T-cell (primary cell): ENCODE measurements at regions not wholly inside any gene's neighbourhood (a gene's known extent, or its start where the extent isn't known, plus 50 kb on each side); places are given as distances from the start of the nearest gene placed in this dataset.

ENCODE experiments used
- ATAC-seq, 4 experiments: fragments of 200-7000 bp in 3 of 4; fragments of 150-1000 bp in 1 of 4; cut with Tn5 transposase; replicated peaks in 1 of 4; 1 replicate in 3 of 4; 2 replicates in 1 of 4; pipeline ENCODE4 v1.10.0; 2021; ENCODE audit warnings: moderate library complexity in 3 of 4, mild to moderate bottlenecking in 2 of 4, moderate number of reproducible peaks in 1 of 4
- CTCF ChIA-PET, 2 donors: fragments of 300-600 bp; sonication (Branson Sonifier 250); formaldehyde crosslinking; loops; one replicate each; lab custom pipeline; 2022; ENCODE audit warnings: antibody characterized with exemption in 2 of 2; lab: Charles Lee
- POLR2A ChIA-PET, 2 donors: fragments of 300-600 bp; sonication (Branson Sonifier 250); formaldehyde crosslinking; loops; one replicate each; lab custom pipeline; 2022; ENCODE audit warnings: antibody characterized with exemption in 2 of 2; lab: Charles Lee
- DNase-seq, 35 experiments: peaks; one replicate each; pipeline versions ENCODE4 v3.0.0 to v3.0.0-alpha.2; 2013 to 2023
- H3K27ac ChIP-seq: one replicate; pipeline ENCODE4 v1.5.1; 2013; ENCODE audit warnings: low read length
- H3K27me3 ChIP-seq, 2 experiments: replicated peaks in 1 of 2; 1 replicate in 1 of 2; 2 replicates in 1 of 2; pipeline versions ENCODE4 v1.6.1 to v1.7.0; 2013; ENCODE audit warnings: low read length in 1 of 2, mixed read lengths in 1 of 2; ENCODE audit not compliant: control insufficient read depth in 2 of 2, insufficient read depth in 2 of 2; ENCODE audit errors: extremely low read depth in 1 of 2
- H3K36me3 ChIP-seq, 2 donors: 1 replicate in 1 of 2; 2 replicates in 1 of 2; pipeline versions ENCODE4 v1.6.1 to v1.7.0; 2013; ENCODE audit warnings: low read length in 1 of 2; ENCODE audit not compliant: control insufficient read depth in 2 of 2, insufficient read depth in 1 of 2; ENCODE audit errors: extremely low read depth in 1 of 2
- H3K4me1 ChIP-seq, 2 experiments: 1 replicate in 1 of 2; 2 replicates in 1 of 2; pipeline versions ENCODE4 v1.6.1 to v1.7.0; 2013; ENCODE audit warnings: low read length in 2 of 2, mixed read lengths in 1 of 2; ENCODE audit not compliant: insufficient read depth in 2 of 2, control insufficient read depth in 1 of 2; ENCODE audit errors: extremely low read depth in 1 of 2
- H3K4me3 ChIP-seq, 2 donors: 1 replicate in 1 of 2; 2 replicates in 1 of 2; pipeline versions ENCODE4 v1.5.1 to v1.7.0; 2013; ENCODE audit warnings: mild to moderate bottlenecking in 2 of 2, low read length in 1 of 2, moderate library complexity in 1 of 2; ENCODE audit not compliant: control insufficient read depth in 1 of 2; ENCODE audit errors: extremely low read depth in 1 of 2
- H3K9me3 ChIP-seq: 2 replicates; pipeline ENCODE4 v1.7.0; 2013
- H3K27ac Mint-ChIP-seq, 2 donors: one replicate each; pipeline ENCODE4 v1.8.0; 2020 to 2021; ENCODE audit warnings: mild to moderate bottlenecking in 2 of 2, mixed read lengths in 2 of 2
- H3K27me3 Mint-ChIP-seq, 2 donors: one replicate each; pipeline ENCODE4 v1.8.0; 2021 to 2022; ENCODE audit warnings: mixed read lengths in 2 of 2
- H3K36me3 Mint-ChIP-seq: one replicate; pipeline ENCODE4 v1.8.0; 2021; ENCODE audit warnings: mixed read lengths
- H3K4me1 Mint-ChIP-seq, 3 donors: one replicate each; pipeline ENCODE4 v1.8.0; 2020 to 2022; ENCODE audit warnings: mixed read lengths in 3 of 3, mild to moderate bottlenecking in 1 of 3
- H3K4me3 Mint-ChIP-seq, 3 donors: one replicate each; pipeline ENCODE4 v1.8.0; 2020 to 2022; ENCODE audit warnings: mild to moderate bottlenecking in 3 of 3, mixed read lengths in 3 of 3, moderate library complexity in 3 of 3
- H3K9me3 Mint-ChIP-seq, 3 donors: one replicate each; pipeline ENCODE4 v1.8.0; 2020 to 2022; ENCODE audit warnings: mixed read lengths in 3 of 3
- WGBS: methylation state at CpG from one replicate; pipeline ENCODE4 v1.1.5; 2013; ENCODE audit warnings: missing lambda C conversion rate; ENCODE audit not compliant: insufficient coverage; 5-methylcytosine and 5-hydroxymethylcytosine counted together

GRCh38 chr4:111464251-111465045 is 680.8 kb upstream of the FAM241A start:
- Mint-ChIP-seq H3K4me3 (no peak overlapping the region), H3K27ac (no peak overlapping the region), H3K27me3 (no peaks in the 10 kb centered on the region), H3K4me1 (no peaks in the 10 kb centered on the region), H3K9me3 (peaks cover 9 to 17% (median 10%) of the 10 kb centered on the region in 3 donors), H3K36me3 (no peaks in the 10 kb centered on the region)
- DNase-seq (no peak), ATAC-seq (no peak)
- H3K9me3 ChIP-seq: no peaks in the 10 kb centered on the region
- no peaks in the 10 kb centered on the region for H3K36me3 ChIP-seq
- no peaks in the 10 kb centered on the region for H3K27me3 ChIP-seq
- 86% methylated on average over 1 of the region's 8 CpGs for WGBS
- H3K27ac ChIP-seq: no peak overlapping the region
- no peaks in the 10 kb centered on the region for H3K4me1 ChIP-seq
- H3K4me3 ChIP-seq: no peak overlapping the region
- ChIA-PET POLR2A (no interaction called here), CTCF (no interaction called here)

- POLR2A ChIA-PET: no interaction called here
- CTCF ChIA-PET: no interaction called here
- no peaks in the 10 kb centered on the region for H3K9me3 ChIP-seq
- no peak for ATAC-seq
- Mint-ChIP-seq H3K27me3 (no peaks in the 10 kb centered on the region), H3K27ac (no peak overlapping the region), H3K9me3 (peaks cover 9 to 17% (median 10%) of the 10 kb centered on the region in 3 donors), H3K4me1 (no peaks in the 10 kb centered on the region), H3K36me3 (no peaks in the 10 kb centered on the region), H3K4me3 (no peak overlapping the region)
- no peak overlapping the region for H3K27ac ChIP-seq
- no peak overlapping the region for H3K4me3 ChIP-seq
- no peak for DNase-seq
- H3K4me1 ChIP-seq: no peaks in the 10 kb centered on the region
- H3K27me3 ChIP-seq: no peaks in the 10 kb centered on the region
- no peaks in the 10 kb centered on the region for H3K36me3 ChIP-seq
- no CpG with 5 or more reads among the region's 2 CpGs for WGBS
These were observed 678.2 kb upstream of the FAM241A start for GRCh38 chr4:111466811-111467604.

DNA sequence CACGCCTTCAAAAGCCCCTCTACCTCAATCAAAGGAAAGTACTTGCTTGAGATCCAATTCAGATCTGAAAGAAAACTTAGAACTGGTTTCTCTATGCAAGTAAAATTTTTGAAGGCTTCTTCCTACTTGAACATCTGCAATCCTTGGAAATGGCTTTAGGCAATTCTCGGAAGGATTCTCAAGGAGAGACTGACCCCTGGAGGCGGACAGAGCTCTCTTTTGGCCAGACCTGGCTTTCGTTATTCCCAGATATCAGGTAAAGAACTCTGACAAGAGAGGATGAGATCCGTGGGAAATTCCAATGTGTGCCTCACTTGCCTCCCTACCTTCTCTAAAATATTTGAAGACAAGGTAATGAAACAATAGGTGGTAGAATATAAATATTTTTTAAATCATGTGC is 670.3 kb upstream of the FAM241A start:
- POLR2A ChIA-PET: no interaction called here
- Mint-ChIP-seq H3K9me3 (peaks cover 0 to 4% (median under 1%) of the 10 kb centered on the region in 3 donors), H3K4me3 (no peak overlapping the region), H3K27me3 (no peaks in the 10 kb centered on the region), H3K27ac (no peak overlapping the region), H3K36me3 (no peaks in the 10 kb centered on the region), H3K4me1 (no peaks in the 10 kb centered on the region)
- Histone ChIP-seq H3K4me3 (no peak overlapping the region), H3K4me1 (no peaks in the 10 kb centered on the region), H3K9me3 (no peaks in the 10 kb centered on the region), H3K27ac (no peak overlapping the region), H3K36me3 (no peaks in the 10 kb centered on the region), H3K27me3 (no peaks in the 10 kb centered on the region)
- ATAC-seq (no peak), DNase-seq (no peak)
- CTCF ChIA-PET: no interaction called here
- WGBS: 29% methylated on average over 4 of the region's 5 CpGs

- ChIA-PET CTCF (no interaction called here), POLR2A (no interaction called here)
- Histone ChIP-seq H3K9me3 (no peaks in the 10 kb centered on the region), H3K36me3 (no peaks in the 10 kb centered on the region), H3K4me3 (no peak overlapping the region), H3K27me3 (no peaks in the 10 kb centered on the region), H3K27ac (no peak overlapping the region), H3K4me1 (no peaks in the 10 kb centered on the region)
- Mint-ChIP-seq H3K27ac (no peak overlapping the region), H3K9me3 (peaks cover 0 to 6% (median 4%) of the 10 kb centered on the region in 3 donors), H3K27me3 (no peaks in the 10 kb centered on the region), H3K36me3 (no peaks in the 10 kb centered on the region), H3K4me1 (no peaks in the 10 kb centered on the region), H3K4me3 (no peak overlapping the region)
- DNase-seq: no peak
- no CpG with 5 or more reads among the region's 1 CpG for WGBS
- ATAC-seq: no peak
These were observed 669.6 kb upstream of the FAM241A start for GRCh38 chr4:111475666-111476065.

GRCh38 chr4:111480510-111480909 is 664.7 kb upstream of the FAM241A start:
- Mint-ChIP-seq H3K27ac (no peak overlapping the region), H3K4me3 (no peak overlapping the region)
- no peaks in the 10 kb centered on the region for H3K36me3 ChIP-seq

GRCh38 chr4:111483375-111484169 is 661.7 kb upstream of the FAM241A start:
- H3K27me3 Mint-ChIP-seq: no peaks in the 10 kb centered on the region
- WGBS: 80% methylated on average over 8 of the region's 8 CpGs
- POLR2A ChIA-PET: no interaction called here
- H3K9me3 Mint-ChIP-seq: peaks cover 16 to 29% (median 17%) of the 10 kb centered on the region in 3 donors
- CTCF ChIA-PET: interaction anchor here in 1 of 2 donors (0.8 kb wide), 1 partner anchor 17 kb away, joined by 3 read pairs; no protein-coding TSS in a partner anchor
- H3K36me3 Mint-ChIP-seq: no peaks in the 10 kb centered on the region
- no peaks in the 10 kb centered on the region for H3K36me3 ChIP-seq
- no peak overlapping the region for H3K27ac Mint-ChIP-seq
- H3K4me3 ChIP-seq: no peak overlapping the region
- ATAC-seq (no peak), DNase-seq (no peak)
- no peaks in the 10 kb centered on the region for H3K27me3 ChIP-seq
- no peak overlapping the region for H3K4me3 Mint-ChIP-seq
- H3K4me1 Mint-ChIP-seq: no peaks in the 10 kb centered on the region
- H3K9me3 ChIP-seq: no peaks in the 10 kb centered on the region
- H3K27ac ChIP-seq: no peak overlapping the region
- H3K4me1 ChIP-seq: no peaks in the 10 kb centered on the region

More at GRCh38 chr4:111480510-111480909, 664.7 kb upstream of the FAM241A start:
- H3K36me3 Mint-ChIP-seq: no peaks in the 10 kb centered on the region
- H3K27me3 Mint-ChIP-seq: no peaks in the 10 kb centered on the region
- no peak overlapping the region for H3K27ac ChIP-seq
- no peaks in the 10 kb centered on the region for H3K9me3 ChIP-seq
- CTCF ChIA-PET: no interaction called here
- H3K4me1 ChIP-seq: no peaks in the 10 kb centered on the region
- no peak overlapping the region for H3K4me3 ChIP-seq
- H3K4me1 Mint-ChIP-seq: no peaks in the 10 kb centered on the region
- POLR2A ChIA-PET: no interaction called here
- ATAC-seq (no peak), DNase-seq (no peak)
- peaks cover 4 to 12% (median 12%) of the 10 kb centered on the region in 3 donors for H3K9me3 Mint-ChIP-seq
- H3K27me3 ChIP-seq: no peaks in the 10 kb centered on the region
